ENCODE measurements at regions not wholly inside any gene's neighbourhood (a gene's known extent, or its start where the extent isn't known, plus 50 kb on each side); places are given as distances from the start of the nearest gene placed in this dataset.

- TF ChIP-seq POLR2A (IDR thresholded peaks at IDR 0.05) (no peak), CTCF (IDR thresholded peaks at IDR 0.05) (no peak)
Observed at GRCh38 chr19:28489126-28489660, 723.8 kb downstream of the UQCRFS1 start.
